GM19351 (cell line): ENCODE measurements at regions not wholly inside any gene's neighbourhood (a gene's known extent, or its start where the extent isn't known, plus 50 kb on each side); places are given as distances from the start of the nearest gene placed in this dataset.
A peak's percentile ranks its signal among the peaks of the same experiment; 100 is the strongest.

Experiments
- ATAC-seq: cut with Tn5 transposase; IDR thresholded peaks from one replicate; pipeline ENCODE4 v1.9.1; 2021; ENCODE audit warnings: mild to moderate bottlenecking, moderate library complexity; ENCODE audit not compliant: unreplicated experiment

GRCh38 chr21:45592208-45592619 is 50.0 kb upstream of the SLC19A1 start:
- ATAC-seq, result peak; percentile 71

GRCh38 chr21:45592626-45593134 is 50.4 kb upstream of the SLC19A1 start:
- ATAC-seq, result no peak

- ATAC-seq, result no peak
These were observed 50.1 kb upstream of the PCBP3 start for GRCh38 chr21:45593162-45594022.
